NCI-H2196 (cell line): ENCODE measurements at regions not wholly inside any gene's neighbourhood (a gene's known extent, or its start where the extent isn't known, plus 50 kb on each side); places are given as distances from the start of the nearest gene placed in this dataset.

ENCODE experiments used
- DNase-seq: peaks from one replicate; lab custom pipeline; 2025; ENCODE audit not compliant: unreplicated experiment; lab: John Stamatoyannopoulos, UW

- no peak for DNase-seq
Measured at GRCh38 chr3:150269526-150269925, 138.6 kb upstream of the TSC22D2 start.

- peak; percentile 19 for DNase-seq
Measured at GRCh38 chr3:150268426-150269391, 139.4 kb upstream of the TSC22D2 start.

GRCh38 chr3:150267288-150267687 is 140.8 kb upstream of the TSC22D2 start:
- DNase-seq: no peak

GRCh38 chr3:150265305-150265704 is 142.8 kb upstream of the TSC22D2 start:
- DNase-seq: no peak

- DNase-seq: no peak
Measured at GRCh38 chr3:150264561-150265279, 143.4 kb upstream of the TSC22D2 start.

- no peak for DNase-seq
Measured at GRCh38 chr3:150261958-150262357, 146.1 kb upstream of the TSC22D2 start.

GRCh38 chr3:150261418-150261817 is 146.7 kb upstream of the TSC22D2 start:
- DNase-seq: no peak

GRCh38 chr3:150260398-150260710 is 147.7 kb upstream of the TSC22D2 start:
- DNase-seq: no peak

- no peak for DNase-seq
Measured at GRCh38 chr3:150259526-150260397, 148.3 kb upstream of the TSC22D2 start.

GRCh38 chr3:150256782-150257181 is 151.3 kb upstream of the TSC22D2 start:
- no peak for DNase-seq

- no peak for DNase-seq
Measured at GRCh38 chr3:150256318-150256717, 151.8 kb upstream of the TSC22D2 start.

GRCh38 chr3:150255826-150256225 is 152.3 kb upstream of the TSC22D2 start:
- no peak for DNase-seq

GRCh38 chr3:150255413-150255812 is 152.7 kb upstream of the TSC22D2 start:
- DNase-seq: peak; percentile 64

- DNase-seq: no peak
Measured at GRCh38 chr3:150254309-150254708, 153.8 kb upstream of the TSC22D2 start.

GRCh38 chr3:150253622-150254021 is 154.5 kb upstream of the TSC22D2 start:
- peak; percentile 45 for DNase-seq

- DNase-seq: no peak
Measured at GRCh38 chr3:150252462-150252861, 155.6 kb upstream of the TSC22D2 start.

- no peak for DNase-seq
Measured at GRCh38 chr3:150251187-150252062, 156.7 kb upstream of the TSC22D2 start.

- DNase-seq: no peak
Measured at GRCh38 chr3:150249779-150250470, 158.2 kb upstream of the TSC22D2 start.

GRCh38 chr3:150248888-150249681 is 159.0 kb upstream of the TSC22D2 start:
- DNase-seq: no peak
